ENCODE measurements at regions not wholly inside any gene's neighbourhood (a gene's known extent, or its start where the extent isn't known, plus 50 kb on each side); places are given as distances from the start of the nearest gene placed in this dataset.

DNA sequence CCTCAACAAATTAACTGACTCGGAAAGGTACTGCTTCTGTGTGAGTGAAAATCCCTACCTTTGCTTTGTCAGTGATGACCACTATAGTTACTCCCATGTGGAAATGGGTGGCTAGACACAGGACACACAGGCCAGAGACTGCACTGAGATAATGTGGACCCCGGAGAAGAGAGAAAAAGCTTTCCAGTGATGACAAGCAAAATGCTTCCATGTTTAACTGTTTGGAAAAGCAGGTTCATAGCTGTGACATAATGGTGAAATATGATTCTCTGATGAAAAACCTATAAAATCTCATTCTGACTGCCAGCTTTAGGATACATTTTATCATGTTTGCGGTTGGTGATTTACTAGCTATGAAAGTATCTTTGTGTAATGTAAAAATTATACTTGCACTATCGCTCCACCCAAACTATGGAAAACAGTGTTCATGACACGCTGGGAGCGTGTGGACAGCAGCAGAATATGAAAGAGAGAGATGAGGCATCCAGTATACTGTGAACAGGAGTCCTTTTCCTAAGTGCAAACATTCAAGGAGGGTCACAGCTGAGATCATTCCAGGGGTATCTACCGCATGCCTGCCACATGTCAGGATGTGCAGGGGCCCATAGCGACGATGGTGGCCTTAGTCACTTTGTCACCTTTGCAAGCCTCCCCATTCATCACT lies 782.7 kb upstream of the SOX11 start:
- H3K9ac ChIP-seq (ENCODE audit: low read depth, low read length, poor library complexity, severe bottlenecking): no peak overlapping the region
- TF ChIP-seq EZH2phosphoT487 (IDR thresholded peaks at IDR 0.05; ENCODE audit: borderline replicate concordance): no peak
- no peak for TF ChIP-seq CTCF (conservative IDR thresholded peaks at IDR 0.05; ENCODE audit: low read length)
- no peaks in the 10 kb centered on the region for H3K36me3 ChIP-seq (ENCODE audit: insufficient read depth, low read length)
- H2AFZ ChIP-seq (ENCODE audit: low read length): no peak overlapping the region
- no peaks in the 10 kb centered on the region for H3K27me3 ChIP-seq (ENCODE audit: insufficient read depth, low read length, poor library complexity, severe bottlenecking)
- H3K4me1 ChIP-seq (ENCODE audit: insufficient read depth, low read length, poor library complexity, severe bottlenecking): no peaks in the 10 kb centered on the region
- no peaks in the 10 kb centered on the region for H3K9me2 ChIP-seq (replicated peaks; ENCODE audit: low read depth, low read length)
- H3F3A ChIP-seq (ENCODE audit: low read depth): no peaks in the 10 kb centered on the region
- H3K4me3 ChIP-seq (ENCODE audit: low read length, poor library complexity, severe bottlenecking): no peak overlapping the region
- no peaks in the 10 kb centered on the region for H4K20me1 ChIP-seq (ENCODE audit: insufficient read depth, low read length, poor library complexity, severe bottlenecking)
- H3K79me2 ChIP-seq (ENCODE audit: insufficient read depth, low read length): no peaks in the 10 kb centered on the region
- no peaks in the 10 kb centered on the region for H3K9me3 ChIP-seq (ENCODE audit: insufficient read depth, low read depth, low read length)
- no peak overlapping the region for H3K4me2 ChIP-seq (ENCODE audit: low read depth, low read length, poor library complexity, severe bottlenecking)

- no peaks in the 10 kb centered on the region for H3K4me1 ChIP-seq (ENCODE audit: insufficient read depth, low read length, poor library complexity, severe bottlenecking)
- H3K36me3 ChIP-seq (ENCODE audit: insufficient read depth, low read length): no peaks in the 10 kb centered on the region
- H3K9me2 ChIP-seq (replicated peaks; ENCODE audit: low read depth, low read length): no peaks in the 10 kb centered on the region
- no peak overlapping the region for H2AFZ ChIP-seq (ENCODE audit: low read length)
- H3K9me3 ChIP-seq (ENCODE audit: insufficient read depth, low read depth, low read length): no peaks in the 10 kb centered on the region
- H3K79me2 ChIP-seq (ENCODE audit: insufficient read depth, low read length): no peaks in the 10 kb centered on the region
- TF ChIP-seq EZH2phosphoT487 (IDR thresholded peaks at IDR 0.05; ENCODE audit: borderline replicate concordance): no peak
- TF ChIP-seq CTCF (conservative IDR thresholded peaks at IDR 0.05; ENCODE audit: low read length): no peak
- H4K20me1 ChIP-seq (ENCODE audit: insufficient read depth, low read length, poor library complexity, severe bottlenecking): no peaks in the 10 kb centered on the region
- H3K9ac ChIP-seq (ENCODE audit: low read depth, low read length, poor library complexity, severe bottlenecking): no peak overlapping the region
- no peaks in the 10 kb centered on the region for H3F3A ChIP-seq (ENCODE audit: low read depth)
- H3K4me3 ChIP-seq (ENCODE audit: low read length, poor library complexity, severe bottlenecking): no peak overlapping the region
- H3K4me2 ChIP-seq (ENCODE audit: low read depth, low read length, poor library complexity, severe bottlenecking): no peak overlapping the region
- H3K27me3 ChIP-seq (ENCODE audit: insufficient read depth, low read length, poor library complexity, severe bottlenecking): no peaks in the 10 kb centered on the region
Measured at GRCh38 chr2:4914036-4914435, 778.1 kb upstream of the SOX11 start.

DNA sequence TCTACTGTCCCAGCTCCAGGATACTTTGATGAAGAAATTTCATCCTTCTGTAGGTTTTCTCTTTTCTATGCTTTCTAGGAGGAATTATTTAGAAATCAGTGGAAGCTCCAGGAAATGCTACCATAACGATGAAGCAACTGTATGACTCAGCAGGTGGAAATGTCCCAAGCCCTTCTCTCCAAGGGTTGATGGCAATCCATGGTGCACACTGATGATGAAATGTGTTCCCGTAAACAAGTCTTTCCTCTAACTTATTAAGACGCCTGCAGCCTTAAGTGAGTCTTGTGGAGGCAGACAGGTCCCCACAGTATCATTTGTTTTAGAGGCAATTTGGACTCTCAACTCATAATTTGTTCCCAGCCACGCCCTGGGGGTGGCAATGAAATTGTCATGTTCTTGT lies 777.6 kb upstream of the SOX11 start:
- no peak overlapping the region for H3K9ac ChIP-seq (ENCODE audit: low read depth, low read length, poor library complexity, severe bottlenecking)
- no peaks in the 10 kb centered on the region for H3K4me1 ChIP-seq (ENCODE audit: insufficient read depth, low read length, poor library complexity, severe bottlenecking)
- no peaks in the 10 kb centered on the region for H3K79me2 ChIP-seq (ENCODE audit: insufficient read depth, low read length)
- no peak for TF ChIP-seq EZH2phosphoT487 (IDR thresholded peaks at IDR 0.05; ENCODE audit: borderline replicate concordance)
- TF ChIP-seq CTCF (conservative IDR thresholded peaks at IDR 0.05; ENCODE audit: low read length): no peak
- H3K9me3 ChIP-seq (ENCODE audit: insufficient read depth, low read depth, low read length): no peaks in the 10 kb centered on the region
- no peak overlapping the region for H3K4me3 ChIP-seq (ENCODE audit: low read length, poor library complexity, severe bottlenecking)
- H3K9me2 ChIP-seq (replicated peaks; ENCODE audit: low read depth, low read length): no peaks in the 10 kb centered on the region
- no peaks in the 10 kb centered on the region for H3F3A ChIP-seq (ENCODE audit: low read depth)
- no peak overlapping the region for H3K4me2 ChIP-seq (ENCODE audit: low read depth, low read length, poor library complexity, severe bottlenecking)
- no peaks in the 10 kb centered on the region for H3K27me3 ChIP-seq (ENCODE audit: insufficient read depth, low read length, poor library complexity, severe bottlenecking)
- H2AFZ ChIP-seq (ENCODE audit: low read length): no peak overlapping the region
- no peaks in the 10 kb centered on the region for H4K20me1 ChIP-seq (ENCODE audit: insufficient read depth, low read length, poor library complexity, severe bottlenecking)
- no peaks in the 10 kb centered on the region for H3K36me3 ChIP-seq (ENCODE audit: insufficient read depth, low read length)
